Stomach (tissue), 4 donors: ENCODE measurements at regions not wholly inside any gene's neighbourhood (a gene's known extent, or its start where the extent isn't known, plus 50 kb on each side); places are given as distances from the start of the nearest gene placed in this dataset.

Source experiments
- EP300 ChIP-seq: sonication (generic); formaldehyde crosslinking; IDR thresholded peaks from one replicate; pipeline ENCODE4 v1.6.1; 2017; ENCODE audit warnings: antibody characterized with exemption
- POLR2A ChIP-seq, 4 donors: fragments of 450-650 bp; IDR thresholded peaks; one replicate each; pipeline ENCODE4 v1.6.1; 2016; ENCODE audit warnings: antibody characterized with exemption in 4 of 4, control low read depth in 2 of 4, mild to moderate bottlenecking in 1 of 4, moderate library complexity in 1 of 4
- POLR2AphosphoS5 ChIP-seq, 3 donors: sonication (generic); formaldehyde crosslinking; IDR thresholded peaks; one replicate each; pipeline ENCODE4 v1.6.1; 2016; ENCODE audit warnings: antibody characterized with exemption in 3 of 3
- TF ChIP-seq, protein P1 (sequence below), 7 experiments: fragments of 450-650 bp in 4 of 7; fragments of 200-600 bp in 3 of 7; sonication (generic) in 3 of 7; IDR thresholded peaks; one replicate each; pipeline ENCODE4 v1.5.1; 2016 to 2019; ENCODE audit warnings: antibody characterized with exemption in 7 of 7, control low read depth in 2 of 7, mild to moderate bottlenecking in 1 of 7

DNA sequence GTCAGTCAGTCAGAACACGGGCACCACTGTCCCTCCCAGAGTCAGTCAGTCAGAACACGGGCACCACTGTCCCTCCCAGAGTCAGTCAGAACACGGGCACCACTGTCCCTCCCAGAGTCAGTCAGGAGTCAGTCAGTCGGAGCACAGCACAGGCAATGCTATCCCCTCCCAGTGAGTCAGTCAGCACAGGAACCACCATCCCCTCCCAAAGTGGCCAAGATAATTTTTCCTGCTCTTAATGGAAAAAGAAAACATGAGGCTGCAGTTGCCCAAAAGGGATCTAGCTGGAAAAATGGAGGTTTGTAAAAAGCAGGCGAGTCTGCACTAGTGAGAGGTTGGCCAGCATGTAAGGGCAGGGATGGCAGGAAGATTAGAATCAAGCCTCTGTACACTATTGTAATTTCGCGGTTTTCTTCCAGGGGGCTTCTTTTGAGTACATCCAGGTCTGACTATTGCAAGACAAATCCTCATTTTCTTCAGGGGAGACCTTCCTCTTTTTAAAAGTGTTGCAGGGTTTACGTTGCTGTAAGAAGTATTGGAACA, 213.8 kb downstream of the SIPA1L2 start:
- TF ChIP-seq, protein P1, sequence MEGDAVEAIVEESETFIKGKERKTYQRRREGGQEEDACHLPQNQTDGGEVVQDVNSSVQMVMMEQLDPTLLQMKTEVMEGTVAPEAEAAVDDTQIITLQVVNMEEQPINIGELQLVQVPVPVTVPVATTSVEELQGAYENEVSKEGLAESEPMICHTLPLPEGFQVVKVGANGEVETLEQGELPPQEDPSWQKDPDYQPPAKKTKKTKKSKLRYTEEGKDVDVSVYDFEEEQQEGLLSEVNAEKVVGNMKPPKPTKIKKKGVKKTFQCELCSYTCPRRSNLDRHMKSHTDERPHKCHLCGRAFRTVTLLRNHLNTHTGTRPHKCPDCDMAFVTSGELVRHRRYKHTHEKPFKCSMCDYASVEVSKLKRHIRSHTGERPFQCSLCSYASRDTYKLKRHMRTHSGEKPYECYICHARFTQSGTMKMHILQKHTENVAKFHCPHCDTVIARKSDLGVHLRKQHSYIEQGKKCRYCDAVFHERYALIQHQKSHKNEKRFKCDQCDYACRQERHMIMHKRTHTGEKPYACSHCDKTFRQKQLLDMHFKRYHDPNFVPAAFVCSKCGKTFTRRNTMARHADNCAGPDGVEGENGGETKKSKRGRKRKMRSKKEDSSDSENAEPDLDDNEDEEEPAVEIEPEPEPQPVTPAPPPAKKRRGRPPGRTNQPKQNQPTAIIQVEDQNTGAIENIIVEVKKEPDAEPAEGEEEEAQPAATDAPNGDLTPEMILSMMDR (IDR thresholded peaks at IDR 0.05): no peak
- no peak for TF ChIP-seq POLR2A (IDR thresholded peaks at IDR 0.05)
- TF ChIP-seq POLR2AphosphoS5 (IDR thresholded peaks at IDR 0.05): no peak
- TF ChIP-seq EP300: no peak
